IMR-90 (cell line): ENCODE measurements at regions not wholly inside any gene's neighbourhood (a gene's known extent, or its start where the extent isn't known, plus 50 kb on each side); places are given as distances from the start of the nearest gene placed in this dataset.

ENCODE experiments used
- ATAC-seq: fragments of 200-7000 bp; cut with Tn5 transposase; 2 replicates; pipeline ENCODE4 v1.9.1; 2020; ENCODE audit warnings: low read depth, mild to moderate bottlenecking, moderate library complexity
- BruUV-seq: library from RNA; stranded (reverse); fragments of 400-500 nt; replicated peaks from 2 replicates; lab custom pipeline; 2021; lab: Mats Ljungman, UMichigan
- CTCF ChIA-PET: fragments of 300-600 bp; formaldehyde crosslinking; extraction: SDS; loops from one replicate; lab custom pipeline; 2021; ENCODE audit warnings: antibody characterized with exemption; lab: Yijun Ruan, JAX
- POLR2A ChIA-PET: fragments of 300-600 bp; sonication (Branson Sonifier 250); formaldehyde crosslinking; loops from one replicate; lab custom pipeline; 2022; ENCODE audit warnings: antibody characterized with exemption; ENCODE audit not compliant: unreplicated experiment; lab: Charles Lee
- DNase-seq: peaks from one replicate; pipeline ENCODE4 v3.0.0; 2013
- H2AFZ ChIP-seq: replicated peaks from 2 replicates; pipeline ENCODE3; 2013; ENCODE audit warnings: low read length, mild to moderate bottlenecking; ENCODE audit not compliant: poor library complexity
- H2AK5ac ChIP-seq: 2 replicates; pipeline ENCODE4 v1.6.1; 2013; ENCODE audit warnings: low read depth, low read length, inconsistent platforms
- H2AK9ac ChIP-seq: replicated peaks from 2 replicates; pipeline ENCODE3; 2013; ENCODE audit warnings: mild to moderate bottlenecking, low read depth, low read length, moderate library complexity; ENCODE audit not compliant: poor library complexity
- H2BK120ac ChIP-seq: 2 replicates; pipeline ENCODE4 v1.6.1; 2013; ENCODE audit warnings: low read depth, low read length, inconsistent platforms
- H2BK15ac ChIP-seq: 3 replicates; pipeline ENCODE4 v1.6.1; 2013; ENCODE audit warnings: low read depth, low read length, inconsistent platforms
- H2BK20ac ChIP-seq: 2 replicates; pipeline ENCODE4 v1.6.1; 2013; ENCODE audit warnings: low read depth, mild to moderate bottlenecking, inconsistent platforms, low read length, moderate library complexity
- H2BK5ac ChIP-seq: 2 replicates; pipeline ENCODE4 v1.6.1; 2013; ENCODE audit warnings: mild to moderate bottlenecking, low read depth, low read length, inconsistent platforms; ENCODE audit not compliant: poor library complexity, severe bottlenecking
- H3K14ac ChIP-seq: replicated peaks from 2 replicates; pipeline ENCODE4 v1.6.1; 2013; ENCODE audit warnings: low read depth, low read length, inconsistent platforms
- H3K18ac ChIP-seq: 2 replicates; pipeline ENCODE4 v1.6.1; 2013; ENCODE audit warnings: low read depth, low read length, control low read depth
- H3K23ac ChIP-seq: 2 replicates; pipeline ENCODE4 v1.6.1; 2013; ENCODE audit warnings: low read depth, low read length, inconsistent platforms
- H3K27ac ChIP-seq: 2 replicates; pipeline ENCODE4 v1.5.1; 2013; ENCODE audit warnings: mild to moderate bottlenecking, control low read depth, low read length; ENCODE audit not compliant: insufficient read depth
- H3K27me3 ChIP-seq: 2 replicates; pipeline ENCODE4 v1.6.1; 2013; ENCODE audit warnings: low read length; ENCODE audit not compliant: control insufficient read depth, insufficient read depth
- H3K36me3 ChIP-seq: 2 replicates; pipeline ENCODE4 v1.6.1; 2013; ENCODE audit warnings: low read length, mixed read lengths; ENCODE audit not compliant: control insufficient read depth, insufficient read depth
- H3K4ac ChIP-seq: 2 replicates; pipeline ENCODE4 v1.6.1; 2013; ENCODE audit warnings: low read depth, low read length, inconsistent platforms
- H3K4me1 ChIP-seq: 2 replicates; pipeline ENCODE4 v1.6.1; 2013; ENCODE audit warnings: low read length, mixed read lengths; ENCODE audit not compliant: control insufficient read depth, insufficient read depth
- H3K4me2 ChIP-seq: 2 replicates; pipeline ENCODE4 v1.6.1; 2013; ENCODE audit warnings: low read depth, mild to moderate bottlenecking, control low read depth, low read length, moderate library complexity
- H3K4me3 ChIP-seq: 2 replicates; pipeline ENCODE4 v1.5.1; 2013; ENCODE audit warnings: low read depth, mild to moderate bottlenecking, control low read depth, low read length, moderate library complexity; ENCODE audit not compliant: insufficient read depth
- H3K56ac ChIP-seq: 2 replicates; pipeline ENCODE4 v1.6.1; 2013; ENCODE audit warnings: low read length, inconsistent platforms; ENCODE audit not compliant: insufficient read depth; ENCODE audit errors: extremely low read depth
- H3K79me1 ChIP-seq, 2 experiments: 2 replicates each; pipeline ENCODE4 v1.6.1; 2013; ENCODE audit warnings: low read length in 2 of 2, inconsistent platforms in 1 of 2, low read depth in 1 of 2
- H3K9ac ChIP-seq: 2 replicates; pipeline ENCODE4 v1.6.1; 2013; ENCODE audit warnings: low read depth, low read length, control low read depth
- H3K9me1 ChIP-seq: 2 replicates; pipeline ENCODE4 v1.6.1; 2013; ENCODE audit warnings: low read length, inconsistent platforms; ENCODE audit not compliant: insufficient read depth
- H3K9me3 ChIP-seq: 2 replicates; pipeline ENCODE4 v1.6.1; 2013; ENCODE audit warnings: low read length; ENCODE audit not compliant: control insufficient read depth, insufficient read depth
- H4K20me1 ChIP-seq: 2 replicates; pipeline ENCODE4 v1.6.1; 2013; ENCODE audit warnings: low read length, inconsistent platforms; ENCODE audit not compliant: insufficient read depth
- H4K5ac ChIP-seq: 2 replicates; pipeline ENCODE4 v1.6.1; 2013; ENCODE audit warnings: mild to moderate bottlenecking, low read depth, low read length, control low read depth
- H4K8ac ChIP-seq, 2 experiments: 2 replicates each; pipeline ENCODE4 v1.6.1; 2013; ENCODE audit warnings: low read depth in 2 of 2, low read length in 2 of 2, control low read depth in 1 of 2, inconsistent platforms in 1 of 2
- H4K91ac ChIP-seq: 2 replicates; pipeline ENCODE4 v1.6.1; 2013; ENCODE audit warnings: low read depth, low read length, inconsistent platforms; ENCODE audit not compliant: insufficient read depth
- BHLHE40 ChIP-seq: fragments of 150-350 bp; IDR thresholded peaks from 2 replicates; pipeline ENCODE4 v1.6.1; 2016; ENCODE audit warnings: mild to moderate bottlenecking, low read depth, low read length
- CEBPB ChIP-seq: IDR thresholded peaks from 2 replicates; pipeline ENCODE4 v1.6.1; 2012; ENCODE audit warnings: low read depth, low read length, improper control_type of control experiment
- CHD1 ChIP-seq: IDR thresholded peaks from 2 replicates; pipeline ENCODE4 v1.6.1; 2012; ENCODE audit warnings: low read depth, low read length, improper control_type of control experiment
- CTCF ChIP-seq: conservative IDR thresholded peaks from 2 replicates; pipeline ENCODE4 v1.5.1; 2012; ENCODE audit warnings: mild to moderate bottlenecking, low read depth, low read length, improper control_type of control experiment
- ELK1 ChIP-seq: fragments of 150-350 bp; IDR thresholded peaks from 2 replicates; pipeline ENCODE4 v1.6.1; 2016; ENCODE audit warnings: low read depth, mild to moderate bottlenecking, low read length, moderate library complexity, borderline replicate concordance
- FOS ChIP-seq: fragments of 150-350 bp; IDR thresholded peaks from 2 replicates; pipeline ENCODE4 v1.6.1; 2016; ENCODE audit warnings: low read depth, low read length
- MAFK ChIP-seq: IDR thresholded peaks from 2 replicates; pipeline ENCODE4 v1.6.1; 2012; ENCODE audit warnings: low read depth, low read length, improper control_type of control experiment
- MAZ ChIP-seq: IDR thresholded peaks from 2 replicates; pipeline ENCODE4 v1.6.1; 2012; ENCODE audit warnings: low read depth, mild to moderate bottlenecking, low read length, improper control_type of control experiment, moderate library complexity, borderline replicate concordance
- MXI1 ChIP-seq: IDR thresholded peaks from 2 replicates; pipeline ENCODE4 v1.6.1; 2012; ENCODE audit warnings: low read depth, mild to moderate bottlenecking, low read length, moderate library complexity, borderline replicate concordance
- NFE2L2 ChIP-seq: fragments of 150-350 bp; IDR thresholded peaks from 2 replicates; pipeline ENCODE4 v1.6.1; 2016; ENCODE audit warnings: low read depth, mild to moderate bottlenecking, low read length
- POLR2A ChIP-seq: IDR thresholded peaks from 2 replicates; pipeline ENCODE4 v1.6.1; 2012; ENCODE audit warnings: mild to moderate bottlenecking, low read depth, low read length
- RAD21 ChIP-seq: IDR thresholded peaks from 2 replicates; pipeline ENCODE4 v1.6.1; 2012; ENCODE audit warnings: low read length, improper control_type of control experiment
- RCOR1 ChIP-seq: IDR thresholded peaks from 2 replicates; pipeline ENCODE4 v1.6.1; 2012; ENCODE audit warnings: mild to moderate bottlenecking, low read length, improper control_type of control experiment; ENCODE audit not compliant: insufficient replicate concordance
- RFX5 ChIP-seq: IDR thresholded peaks from 2 replicates; pipeline ENCODE4 v1.8.0; 2012; ENCODE audit warnings: low read depth, mild to moderate bottlenecking, low read length, moderate library complexity
- SMC3 ChIP-seq: fragments of 150-350 bp; IDR thresholded peaks from 2 replicates; pipeline ENCODE4 v1.6.1; 2016; ENCODE audit warnings: low read depth, mild to moderate bottlenecking, antibody characterized with exemption, low read length, moderate library complexity
- USF2 ChIP-seq: fragments of 150-350 bp; IDR thresholded peaks from 2 replicates; pipeline ENCODE4 v1.6.1; 2017; ENCODE audit warnings: mild to moderate bottlenecking, antibody characterized with exemption, low read length, low read depth
- WGBS, 2 experiments: methylation state at CpG; one replicate each; pipeline versions ENCODE4 v1.1.5 to v1.1.7; 2013; ENCODE audit warnings: missing lambda C conversion rate in 2 of 2; ENCODE audit not compliant: insufficient read length in 1 of 2; ENCODE audit errors: extremely low coverage in 2 of 2; 5-methylcytosine and 5-hydroxymethylcytosine counted together
- dilution Hi-C: fragments of 300-500 bp; cut with HindIII; formaldehyde crosslinking; loops from one replicate; pipeline ENCODE4 v1.14.3; 2018; ENCODE audit warnings: low sequenced_read_pairs; ENCODE audit not compliant: unreplicated experiment
- in situ Hi-C: fragments of 300-500 bp; cut with MboI; formaldehyde crosslinking; loops from 3 replicates; pipeline ENCODE4 v1.14.3; 2019; ENCODE audit warnings: low sequenced_read_pairs, inconsistent platforms, mixed read lengths
- intact Hi-C: fragments of 100-400 bp; cut with micrococcal nuclease; formaldehyde crosslinking; loops from 2 replicates; pipeline ENCODE4 v1.10.0; 2022

- Histone ChIP-seq H3K9ac (no peak overlapping the region), H3K36me3 (no peaks in the 10 kb centered on the region), H2AK9ac (no peak overlapping the region), H3K27ac (no peak overlapping the region), H2BK15ac (no peak overlapping the region), H2BK20ac (no peak overlapping the region), H3K4me1 (no peaks in the 10 kb centered on the region), H4K20me1 (no peaks in the 10 kb centered on the region), H3K18ac (no peak overlapping the region), H3K56ac (no peak overlapping the region), H2BK120ac (no peak overlapping the region), H3K4me3 (no peak overlapping the region), H2AFZ (no peak overlapping the region), H3K27me3 (no peaks in the 10 kb centered on the region), H4K8ac (no peak overlapping the region), H4K5ac (no peak overlapping the region), H3K23ac (no peak overlapping the region), H4K91ac (no peak overlapping the region), H3K79me1 (no peaks in the 10 kb centered on the region), H3K9me1 (no peaks in the 10 kb centered on the region), H3K4ac (no peak overlapping the region), H2BK5ac (no peak overlapping the region), H2AK5ac (no peak overlapping the region), H3K9me3 (no peaks in the 10 kb centered on the region), H3K4me2 (no peak overlapping the region), H3K14ac (no peak overlapping the region)
- POLR2A ChIA-PET = no interaction called here
- CTCF ChIA-PET = no interaction called here
- in situ Hi-C loops (no loop called here), dilution Hi-C loops (no loop called here), intact Hi-C loops (no loop called here)
- no peak for DNase-seq
- no CpG with 5 or more reads among the region's 5 CpGs for WGBS, 2 experiments
- no TSS peak for BruUV-seq
- no peak for ATAC-seq
- TF ChIP-seq RCOR1 (no peak), MAZ (no peak), MXI1 (no peak), SMC3 (no peak), MAFK (no peak), POLR2A (no peak), CEBPB (no peak), FOS (no peak), NFE2L2 (no peak), BHLHE40 (no peak), RAD21 (no peak), ELK1 (no peak), RFX5 (no peak), CHD1 (no peak), USF2 (no peak), CTCF (no peak)
These were observed 550.8 kb downstream of the MED13L start for GRCh38 chr12:115726691-115727090.
